Neural crest cell (in vitro differentiated cells): ENCODE measurements at regions not wholly inside any gene's neighbourhood (a gene's known extent, or its start where the extent isn't known, plus 50 kb on each side); places are given as distances from the start of the nearest gene placed in this dataset.

Experiments used
- DNase-seq: peaks from one replicate; pipeline ENCODE4 v3.0.0; 2021; ENCODE audit warnings: low read depth, mixed read lengths, low spot score
- H3K27ac Mint-ChIP-seq: one replicate; pipeline ENCODE4 v1.8.0; 2021; ENCODE audit warnings: mild to moderate bottlenecking, mixed read lengths; ENCODE audit not compliant: unreplicated experiment
- H3K27me3 Mint-ChIP-seq: 2 replicates; pipeline ENCODE4 v1.8.0; 2021; ENCODE audit warnings: low read depth, mild to moderate bottlenecking, mixed read lengths
- H3K36me3 Mint-ChIP-seq: 2 replicates; pipeline ENCODE4 v1.8.0; 2021; ENCODE audit warnings: low read depth, mild to moderate bottlenecking, mixed read lengths
- H3K4me1 Mint-ChIP-seq: 2 replicates; pipeline ENCODE4 v1.8.0; 2021; ENCODE audit warnings: mixed read lengths
- H3K4me3 Mint-ChIP-seq: one replicate; pipeline ENCODE4 v1.8.0; 2021; ENCODE audit warnings: mild to moderate bottlenecking, mixed read lengths
- H3K9me3 Mint-ChIP-seq: 2 replicates; pipeline ENCODE4 v1.8.0; 2021; ENCODE audit warnings: mixed read lengths
- CTCF ChIP-seq: fragments of 200-600 bp; sonication (generic); conservative IDR thresholded peaks from 2 replicates; pipeline ENCODE4 v1.5.0; 2021; ENCODE audit warnings: antibody characterized with exemption, mild to moderate bottlenecking

GRCh38 chr5:164934039-164934438 is 1428.6 kb downstream of the MAT2B start:
- Mint-ChIP-seq H3K27me3 (no peaks in the 10 kb centered on the region), H3K36me3 (no peaks in the 10 kb centered on the region), H3K27ac (no peak overlapping the region), H3K4me3 (no peak overlapping the region), H3K9me3 (peaks cover 13% of the 10 kb centered on the region), H3K4me1 (no peaks in the 10 kb centered on the region)
- no peak for TF ChIP-seq CTCF
- no peak for DNase-seq

DNA sequence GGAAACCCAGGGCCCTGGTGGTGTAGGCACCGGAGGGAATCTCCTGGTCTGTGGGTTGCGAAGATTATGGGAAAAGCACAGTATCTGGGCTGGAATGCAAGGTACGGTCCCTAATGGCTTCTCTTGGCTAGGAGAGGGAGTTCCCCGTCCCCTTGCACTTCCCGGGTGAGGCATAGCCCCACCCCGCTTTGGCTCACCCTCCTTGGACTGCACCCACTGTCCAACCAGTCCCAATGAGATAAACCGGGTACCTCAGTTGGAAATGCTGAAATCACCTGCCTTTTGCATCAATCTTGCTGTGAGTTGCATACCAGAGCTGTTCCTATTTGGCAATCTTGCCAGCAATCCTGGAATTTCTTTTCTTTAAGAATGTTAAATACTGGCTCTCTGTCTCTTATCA is 1429.1 kb downstream of the MAT2B start:
- no peaks in the 10 kb centered on the region for H3K27me3 Mint-ChIP-seq
- peaks cover 13% of the 10 kb centered on the region for H3K9me3 Mint-ChIP-seq
- H3K4me3 Mint-ChIP-seq = no peak overlapping the region
- no peak overlapping the region for H3K27ac Mint-ChIP-seq
- TF ChIP-seq CTCF = no peak
- no peaks in the 10 kb centered on the region for H3K36me3 Mint-ChIP-seq
- H3K4me1 Mint-ChIP-seq = no peaks in the 10 kb centered on the region
- no peak for DNase-seq

- Mint-ChIP-seq H3K27me3 (no peaks in the 10 kb centered on the region), H3K9me3 (peaks cover 3% of the 10 kb centered on the region), H3K4me3 (no peak overlapping the region), H3K36me3 (no peaks in the 10 kb centered on the region), H3K27ac (no peak overlapping the region), H3K4me1 (no peaks in the 10 kb centered on the region)
- no peak for TF ChIP-seq CTCF
- no peak for DNase-seq
Observed at GRCh38 chr5:164941132-164941531, 1435.7 kb downstream of the MAT2B start.

DNA sequence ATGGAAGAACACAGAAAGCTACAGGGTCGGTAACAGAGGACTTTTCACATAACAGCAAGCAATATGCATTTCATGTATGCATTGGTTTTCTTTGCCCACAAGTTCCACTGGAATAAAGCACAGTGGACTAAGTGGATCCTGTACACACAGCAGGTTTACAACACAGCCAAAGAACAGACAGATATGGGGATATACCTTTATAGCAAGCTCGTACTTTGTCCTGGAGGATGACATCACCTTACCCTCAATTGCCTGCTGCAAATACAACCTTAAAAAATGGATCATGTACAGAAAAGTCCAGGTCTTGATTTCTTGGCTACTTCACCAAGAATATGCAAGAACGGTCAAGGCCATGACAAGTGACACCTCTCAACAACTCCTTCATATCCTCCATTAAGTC is 1445.5 kb downstream of the MAT2B start:
- Mint-ChIP-seq H3K4me1 (no peaks in the 10 kb centered on the region), H3K27ac (no peak overlapping the region), H3K27me3 (no peaks in the 10 kb centered on the region), H3K36me3 (no peaks in the 10 kb centered on the region), H3K9me3 (no peaks in the 10 kb centered on the region), H3K4me3 (no peak overlapping the region)
- TF ChIP-seq CTCF = no peak
- no peak for DNase-seq

- Mint-ChIP-seq H3K36me3 (no peaks in the 10 kb centered on the region), H3K4me1 (no peaks in the 10 kb centered on the region)
Observed at GRCh38 chr5:164951570-164951969, 1446.2 kb downstream of the MAT2B start.

More at GRCh38 chr5:164951570-164951969, 1446.2 kb downstream of the MAT2B start:
- H3K27me3 Mint-ChIP-seq = no peaks in the 10 kb centered on the region
- DNase-seq = no peak
- H3K4me3 Mint-ChIP-seq = no peak overlapping the region
- no peak for TF ChIP-seq CTCF
- H3K9me3 Mint-ChIP-seq = no peaks in the 10 kb centered on the region
- H3K27ac Mint-ChIP-seq = no peak overlapping the region
